HG02840 (cell line): ENCODE measurements at regions not wholly inside any gene's neighbourhood (a gene's known extent, or its start where the extent isn't known, plus 50 kb on each side); places are given as distances from the start of the nearest gene placed in this dataset.

Source experiments
- ATAC-seq: cut with Tn5 transposase; IDR thresholded peaks from one replicate; pipeline ENCODE4 v1.9.1; 2021; ENCODE audit warnings: mild to moderate bottlenecking, moderate library complexity, moderate number of reproducible peaks; ENCODE audit not compliant: unreplicated experiment, low FRiP score

DNA sequence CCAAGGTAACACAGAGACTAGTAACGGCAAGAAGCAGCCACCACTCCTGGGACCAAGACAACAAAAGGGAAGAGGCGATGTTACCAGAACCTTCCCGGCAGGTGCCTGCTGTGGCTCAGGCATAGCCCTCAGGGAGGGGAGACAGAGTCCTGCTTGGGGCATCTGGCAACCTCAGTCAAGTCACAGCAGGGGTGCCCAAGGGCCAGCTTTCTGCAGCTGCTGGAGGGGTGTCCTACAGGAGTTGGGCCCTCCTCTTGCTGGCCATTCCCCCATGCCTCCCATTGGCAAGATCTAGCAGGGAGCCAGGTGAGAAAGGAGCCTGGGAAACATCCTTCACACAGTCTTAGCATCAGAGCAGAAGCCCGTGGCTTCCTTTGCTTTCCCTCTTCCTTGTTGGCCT is 197.3 kb upstream of the IL12A start:
- ATAC-seq: no peak

DNA sequence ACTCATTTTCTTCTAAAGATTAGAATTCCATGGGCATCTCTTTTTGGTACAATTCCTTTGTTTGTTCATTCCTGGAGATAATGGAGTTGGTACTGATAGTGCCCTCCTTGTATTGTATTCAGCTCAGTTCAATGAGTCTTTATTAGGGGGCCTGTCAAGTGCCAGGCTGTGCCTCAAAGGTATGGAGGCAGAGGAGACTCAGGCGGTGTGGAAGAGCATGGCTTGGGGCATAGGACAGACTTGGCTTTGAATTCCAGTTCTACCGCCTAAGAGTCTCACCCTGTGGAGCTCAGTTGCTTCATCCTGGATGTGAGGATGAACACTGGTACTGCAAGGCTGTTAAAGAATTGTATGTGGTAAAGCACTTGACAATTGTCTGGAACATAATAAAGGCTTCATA is 196.6 kb upstream of the IL12A start:
- no peak for ATAC-seq

DNA sequence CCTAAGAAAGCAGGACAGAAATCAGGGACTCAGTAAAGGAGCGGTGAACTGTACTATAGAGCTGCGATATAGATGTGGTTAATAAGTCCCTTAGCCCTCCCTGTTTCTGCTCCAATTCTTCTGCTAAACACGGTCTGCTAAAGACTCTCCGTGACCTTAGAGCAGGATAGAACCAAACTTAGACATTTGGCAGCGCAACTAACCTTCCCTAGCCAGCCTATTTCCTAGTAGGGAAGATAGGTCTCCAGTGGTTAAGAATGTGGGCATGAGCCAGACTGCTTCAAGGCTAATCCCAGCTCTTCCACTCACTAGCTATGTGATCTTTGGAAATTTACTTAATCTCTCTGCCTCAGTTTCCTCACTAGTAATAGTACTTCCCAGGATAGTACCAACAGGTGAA is 193.6 kb upstream of the IL12A start:
- no peak for ATAC-seq

DNA sequence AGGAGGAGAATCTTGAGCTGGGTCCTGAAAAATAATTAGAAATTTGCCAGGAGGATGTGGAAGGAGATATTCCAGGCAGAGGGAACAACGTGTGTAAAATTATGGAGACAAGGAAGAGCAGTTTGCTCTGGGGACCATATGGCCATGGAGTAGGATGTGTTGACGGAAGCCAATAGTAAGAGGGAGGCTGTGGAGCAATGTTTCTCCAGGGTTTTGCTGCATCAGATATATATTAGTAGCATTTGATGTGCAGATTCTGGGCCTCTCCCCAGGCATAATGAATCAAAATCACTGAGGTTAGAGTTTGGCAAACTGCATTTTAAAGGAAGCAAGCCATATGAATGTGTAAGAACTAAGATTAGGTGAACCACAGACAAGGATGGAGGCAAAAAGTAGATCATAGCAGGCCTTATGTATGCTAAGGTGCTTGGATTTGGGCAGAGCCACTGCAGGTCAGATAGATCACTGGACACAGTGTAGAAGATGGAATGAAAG is 192.9 kb upstream of the IL12A start:
- ATAC-seq: no peak

DNA sequence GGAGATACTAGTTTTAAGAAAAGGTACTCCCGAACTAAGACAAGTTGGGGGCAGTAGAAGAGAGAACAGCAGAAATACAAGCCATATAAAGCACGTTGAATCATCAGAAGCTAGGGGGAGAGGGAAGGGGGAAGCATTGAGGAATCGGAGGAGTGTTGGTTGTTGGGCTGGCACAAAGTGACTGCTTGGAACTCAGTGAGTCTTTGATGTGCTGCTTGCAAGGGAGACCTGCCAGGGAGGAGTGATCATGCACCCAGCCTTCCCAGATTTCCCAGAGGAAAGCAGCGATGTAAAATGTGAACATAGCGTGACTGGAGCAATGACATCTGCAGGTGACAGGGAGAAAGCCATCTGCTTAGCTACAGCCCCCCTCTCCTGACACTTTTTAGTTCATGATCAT is 192.4 kb upstream of the IL12A start:
- ATAC-seq: no peak

DNA sequence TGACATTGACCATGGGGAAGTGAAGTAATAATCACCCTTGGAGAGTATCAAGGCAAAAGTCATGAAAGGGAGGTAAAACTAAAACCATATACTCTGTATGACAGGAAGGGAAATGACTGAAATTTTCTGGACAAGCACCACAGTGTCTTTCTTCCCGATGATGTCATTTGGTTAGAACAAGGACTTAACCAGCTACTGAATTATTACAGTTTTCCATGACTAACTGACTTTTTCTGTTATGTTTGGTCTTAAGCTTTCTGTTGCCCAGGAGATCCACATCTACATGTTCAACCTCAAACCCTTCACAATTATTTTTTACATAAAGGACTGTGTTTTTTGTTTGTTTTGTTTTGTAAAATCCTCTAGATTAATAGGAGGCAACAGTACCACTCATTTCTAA is 191.9 kb upstream of the IL12A start:
- no peak for ATAC-seq

DNA sequence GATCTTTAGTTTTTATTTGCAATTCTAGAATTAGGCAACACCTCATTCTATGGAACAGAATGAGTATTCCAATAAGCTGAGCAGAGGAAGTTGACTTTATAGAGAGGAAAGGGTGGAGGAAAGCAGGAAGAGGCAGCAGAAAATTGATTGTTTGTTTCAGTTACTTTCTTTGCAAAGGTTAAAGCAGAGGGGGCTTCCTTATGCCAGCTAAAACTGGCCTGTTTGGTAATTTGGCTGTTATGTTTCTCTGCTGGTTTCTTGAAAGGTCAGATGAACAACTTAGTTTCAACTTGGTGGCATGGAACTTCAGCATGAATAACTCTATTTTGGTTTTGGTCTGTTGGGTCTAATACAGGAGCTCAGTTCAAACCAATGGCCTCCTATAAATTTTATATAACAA is 190.9 kb upstream of the IL12A start:
- ATAC-seq: no peak

DNA sequence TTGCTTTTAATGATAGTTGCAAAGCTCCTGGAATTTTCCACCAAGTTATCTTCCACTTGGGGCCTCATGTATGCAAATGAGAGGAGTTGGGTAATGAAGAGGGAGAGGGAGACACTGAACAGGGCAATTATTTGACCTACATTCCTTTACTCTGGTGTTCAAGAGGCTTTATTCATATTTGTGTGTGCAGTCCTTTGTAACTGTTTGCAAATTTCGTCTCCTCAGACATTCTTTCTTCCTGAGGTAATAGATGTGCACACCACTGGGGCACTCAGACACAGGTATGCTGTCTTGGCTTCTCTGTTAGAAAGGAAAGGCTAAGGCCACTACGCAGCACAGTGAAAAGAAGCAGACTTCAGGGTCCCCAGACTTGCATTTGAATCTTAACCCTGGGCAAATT is 189.7 kb upstream of the IL12A start:
- ATAC-seq: no peak

DNA sequence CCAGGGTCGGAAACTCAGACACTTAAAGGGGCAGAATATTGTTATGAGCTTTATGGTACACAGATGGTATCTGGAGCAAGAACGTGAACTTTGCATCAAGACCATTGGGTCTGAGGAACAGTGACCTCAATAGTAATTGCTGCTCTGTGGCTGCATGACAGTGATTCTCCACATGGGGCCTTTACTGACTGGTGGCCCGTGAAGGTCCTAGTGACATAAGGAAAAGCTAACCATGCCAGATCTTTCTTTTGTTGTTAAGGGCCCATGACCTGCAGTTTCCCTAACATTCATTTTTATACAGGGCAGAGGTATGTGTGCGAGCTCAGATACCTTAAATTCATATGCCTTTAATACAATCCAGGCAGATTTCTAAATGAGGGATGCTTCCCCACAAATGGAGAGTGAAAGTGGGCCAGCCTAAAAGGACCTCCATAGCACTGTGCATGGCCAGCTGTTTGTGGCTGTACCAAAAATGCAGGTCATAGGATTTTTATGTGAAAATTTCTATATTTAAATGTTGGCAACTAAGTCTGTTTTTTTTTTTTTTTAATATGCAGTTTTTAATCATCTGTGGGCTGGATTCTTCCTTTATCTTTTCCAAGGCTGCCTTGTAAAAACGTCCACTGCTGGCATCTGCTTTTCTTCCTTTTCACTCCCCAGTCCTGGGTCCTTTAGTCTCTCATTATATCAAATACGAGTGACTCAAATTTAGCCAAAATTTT is 188.0 kb upstream of the IL12A start:
- no peak for ATAC-seq

DNA sequence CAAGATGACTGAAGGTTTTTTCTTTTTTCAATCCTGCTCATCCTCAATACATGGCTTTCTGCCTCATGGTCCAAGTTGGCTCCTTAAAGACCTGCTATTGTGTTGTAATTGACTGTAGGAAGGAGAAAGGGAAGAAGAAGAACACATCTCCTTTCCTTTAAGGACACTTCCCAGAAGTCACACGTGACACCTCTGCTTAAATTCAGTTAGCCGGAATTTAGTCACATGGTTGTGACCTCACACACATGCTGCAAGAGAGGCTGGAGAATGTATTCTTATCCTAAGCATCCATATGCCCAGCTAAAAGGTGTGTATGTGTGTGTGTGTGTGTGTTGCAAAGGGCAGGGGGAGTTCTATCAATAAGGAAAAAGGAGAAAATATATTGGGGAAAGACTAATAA is 185.8 kb upstream of the IL12A start:
- no peak for ATAC-seq

DNA sequence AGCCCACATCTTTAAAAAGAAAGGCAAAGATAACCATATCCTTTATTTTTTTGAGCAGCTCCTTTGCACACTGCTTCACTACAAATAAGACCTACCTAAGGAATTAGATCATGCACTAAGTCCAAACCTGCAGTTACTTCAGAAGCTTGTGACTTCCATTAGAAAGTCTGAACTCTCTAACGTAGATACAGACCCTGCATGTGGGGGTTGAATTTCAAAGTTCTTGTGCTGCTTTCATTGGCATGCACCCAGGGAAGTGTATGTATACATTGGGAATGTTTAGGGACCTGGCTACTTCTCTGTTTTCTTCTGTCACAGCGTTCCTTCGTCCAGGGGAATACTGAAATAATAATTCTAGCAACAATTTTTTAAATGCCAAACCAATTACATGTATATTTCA is 185.2 kb upstream of the IL12A start:
- no peak for ATAC-seq

DNA sequence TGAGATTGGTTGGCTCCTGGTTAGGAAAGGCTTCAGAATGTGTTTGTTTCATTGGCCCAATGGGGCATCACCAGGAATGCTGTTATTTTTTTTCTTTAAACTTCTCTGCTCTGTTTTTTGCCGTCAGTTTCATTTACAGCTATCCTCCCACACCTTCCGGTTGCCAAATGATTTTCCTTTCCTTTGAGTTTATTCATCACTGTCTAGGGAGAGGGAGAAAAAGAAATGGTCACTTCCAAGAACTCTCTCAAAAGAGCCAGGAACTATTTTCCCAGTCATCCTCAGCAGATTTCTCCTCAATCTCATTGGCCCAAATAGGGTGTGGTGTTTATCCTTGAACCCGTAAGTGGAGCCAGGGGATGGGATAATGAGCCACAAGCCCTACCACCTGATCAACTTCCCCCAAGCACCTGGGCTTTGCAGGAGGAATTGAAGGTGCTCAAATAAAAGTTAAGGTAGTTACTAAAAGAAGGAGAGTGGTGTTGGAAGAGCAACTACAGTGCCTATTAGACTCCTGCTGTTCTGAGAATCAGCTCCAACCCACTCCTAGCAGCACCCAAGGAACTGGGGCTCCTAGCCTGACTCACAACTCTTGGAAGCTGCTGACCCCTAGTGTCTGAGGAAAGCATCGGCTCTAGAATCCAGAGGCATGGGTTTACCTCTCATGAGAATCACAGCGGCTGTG is 183.8 kb upstream of the IL12A start:
- ATAC-seq: peak; percentile 89

DNA sequence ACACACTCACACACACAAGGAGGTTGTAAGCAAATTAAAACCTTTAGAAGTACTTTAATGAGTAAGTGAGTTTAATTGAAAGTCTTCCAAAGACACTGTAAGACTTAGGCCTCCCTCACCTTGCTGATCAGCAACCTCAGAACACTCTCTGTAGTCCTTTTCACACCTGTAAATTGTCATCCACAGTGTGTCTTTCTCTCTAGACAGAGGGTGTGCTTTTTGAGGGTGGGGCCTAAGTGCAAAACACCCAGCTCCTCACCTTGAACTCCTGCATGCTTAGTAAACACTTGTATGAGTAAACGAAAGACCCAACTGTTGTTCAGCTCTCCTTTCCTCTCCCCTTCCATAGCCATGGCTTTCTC is 183.2 kb upstream of the IL12A start:
- no peak for ATAC-seq

DNA sequence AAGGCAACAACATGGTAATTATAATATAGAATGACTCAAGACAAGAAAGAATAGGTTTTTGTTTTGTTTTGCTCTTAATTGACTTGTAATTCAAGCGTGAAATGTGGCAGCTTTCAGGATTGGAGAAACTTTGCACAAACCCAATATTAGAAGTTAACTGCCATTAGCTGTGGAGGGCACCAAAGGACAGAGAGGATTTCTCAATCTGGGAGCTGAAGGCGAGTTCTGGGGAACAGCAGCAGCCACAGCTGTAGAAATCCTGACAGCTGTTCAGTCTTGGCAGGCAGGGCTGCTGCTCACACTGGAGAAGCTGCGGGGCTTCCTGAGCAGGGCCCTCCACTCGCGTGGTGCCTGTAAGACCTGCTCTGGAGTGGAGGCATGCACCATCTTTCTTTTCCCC is 182.2 kb upstream of the IL12A start:
- no peak for ATAC-seq

DNA sequence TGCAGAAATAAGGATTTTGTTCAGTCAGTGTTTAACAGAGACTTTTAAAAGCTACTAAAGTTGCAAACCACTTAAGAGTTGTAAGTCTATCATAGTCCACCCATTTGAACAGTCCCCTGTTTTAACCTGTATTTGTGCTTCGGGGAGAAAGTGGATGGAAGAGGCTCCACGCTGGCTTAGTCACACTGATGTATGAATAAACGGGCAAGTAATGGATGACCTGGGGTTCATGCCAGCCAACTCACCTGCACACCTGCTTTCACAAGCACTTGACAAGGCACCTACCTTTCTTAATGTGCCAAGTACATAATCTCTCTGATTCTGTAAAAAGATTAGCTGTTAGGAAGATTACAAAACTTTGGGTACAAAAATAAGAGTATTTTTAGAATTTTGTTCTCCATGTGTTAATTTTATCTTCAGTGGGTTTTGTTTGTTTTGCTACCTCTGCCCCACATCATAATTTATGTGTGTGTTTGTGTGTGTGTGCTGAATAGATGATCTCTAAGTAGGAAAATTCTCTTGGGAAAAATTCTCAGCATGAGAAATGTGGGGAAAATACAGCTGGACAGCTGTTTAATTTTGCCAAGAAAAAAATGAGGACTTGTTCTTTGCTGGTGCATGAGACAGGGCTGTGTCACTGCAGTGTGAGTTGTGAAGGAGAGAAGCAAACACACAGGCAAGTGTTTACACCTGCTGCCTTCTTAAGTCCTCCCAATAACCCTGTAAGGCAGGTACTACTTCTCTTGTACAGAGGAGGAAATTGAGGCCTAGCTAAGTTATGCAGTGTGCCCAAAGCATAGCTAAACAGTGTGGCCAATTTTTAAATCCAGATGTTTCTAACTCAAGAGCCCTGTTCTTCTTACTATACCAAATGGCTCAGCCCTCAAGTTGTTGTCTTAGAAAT is 181.2 kb upstream of the IL12A start:
- no peak for ATAC-seq

DNA sequence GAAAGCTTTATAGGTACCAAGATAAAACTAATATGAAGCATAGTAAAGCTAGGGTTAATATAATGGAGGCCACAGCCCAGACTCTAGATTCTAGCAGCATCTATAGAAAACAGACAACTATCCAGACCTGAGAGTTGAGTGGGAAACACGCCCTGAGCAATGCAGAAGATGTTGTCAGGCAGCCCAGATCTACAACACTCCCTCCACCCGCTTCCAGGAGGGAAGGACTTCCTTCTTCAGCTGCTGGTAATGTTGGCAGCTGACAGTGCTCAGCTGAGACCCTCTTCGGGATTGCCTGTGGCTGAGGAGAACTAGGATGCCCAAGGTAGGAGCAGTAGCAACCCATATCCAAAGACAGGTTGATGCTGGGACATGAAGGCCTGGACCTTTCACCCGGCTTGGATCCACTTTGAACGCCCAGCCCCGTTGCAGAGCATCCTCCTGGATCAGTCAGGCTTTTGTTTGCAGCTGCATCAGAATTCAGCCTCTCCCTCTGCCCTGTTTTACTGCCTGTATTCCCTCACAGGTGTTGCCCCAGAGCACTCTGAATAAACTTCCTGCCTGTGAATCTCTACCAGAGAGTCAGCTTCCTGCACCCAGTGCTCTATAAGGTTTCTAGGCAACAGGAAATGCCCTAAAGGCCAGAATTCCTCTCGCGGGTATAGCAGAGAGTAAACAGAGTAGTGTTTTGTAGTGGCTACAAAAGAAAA is 174.7 kb upstream of the IL12A start:
- no peak for ATAC-seq

DNA sequence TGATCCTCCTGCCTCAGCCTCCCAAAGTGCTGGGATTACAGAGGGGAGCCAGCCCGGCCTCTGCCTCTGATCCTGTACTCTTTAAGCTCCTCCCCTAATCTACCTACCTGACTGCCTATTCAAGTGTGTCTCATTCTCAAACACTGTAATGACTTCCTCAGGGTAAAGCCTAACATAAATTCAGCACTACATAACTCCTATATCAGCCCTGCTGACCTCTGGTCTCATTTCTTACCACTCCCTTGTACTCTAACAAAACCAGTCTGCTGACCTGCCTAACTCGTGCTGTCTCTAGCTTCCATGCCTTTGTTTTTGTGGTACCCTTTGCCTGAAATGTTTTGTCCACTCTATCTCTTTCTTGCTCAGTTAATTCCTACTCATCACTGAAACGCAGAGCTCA is 172.1 kb upstream of the IL12A start:
- ATAC-seq: no peak

DNA sequence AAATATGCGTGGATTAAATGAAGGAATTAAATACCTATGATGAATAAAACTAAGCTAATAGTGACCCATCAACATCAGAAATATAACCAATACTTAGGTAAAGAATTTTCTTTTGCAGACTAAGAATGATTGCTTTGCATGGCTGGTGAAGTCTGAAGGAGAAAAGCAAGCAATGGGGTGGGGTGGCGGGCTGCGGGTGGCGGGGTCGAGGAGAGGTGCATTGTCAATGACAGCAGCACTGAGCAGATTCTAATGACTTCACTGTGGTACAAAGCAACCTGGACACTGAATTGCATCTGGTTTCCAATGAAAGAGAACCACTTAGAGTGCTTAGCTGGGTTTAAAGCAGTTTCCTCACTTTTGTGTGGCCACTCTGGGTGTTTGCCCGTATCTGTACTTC is 171.5 kb upstream of the IL12A start:
- no peak for ATAC-seq

DNA sequence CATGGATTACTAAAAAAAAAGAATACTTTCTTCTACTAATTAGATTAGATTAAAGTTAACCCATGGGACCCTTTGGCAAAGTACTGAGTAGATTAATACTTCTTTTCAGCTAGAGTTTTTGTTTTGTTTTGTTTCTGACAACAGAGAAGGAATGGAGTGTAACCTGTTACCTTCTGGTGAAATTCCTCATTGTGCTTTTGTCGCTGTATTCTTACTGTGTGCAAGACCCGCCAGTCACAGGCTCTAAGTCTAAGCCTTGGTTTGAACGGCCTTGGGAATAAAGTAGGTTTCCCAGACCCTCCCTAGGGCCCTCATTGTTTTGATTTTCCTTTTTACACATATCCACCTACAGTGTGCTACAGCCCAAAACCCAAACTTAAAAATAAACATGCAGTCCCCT is 171.1 kb upstream of the IL12A start:
- no peak for ATAC-seq

DNA sequence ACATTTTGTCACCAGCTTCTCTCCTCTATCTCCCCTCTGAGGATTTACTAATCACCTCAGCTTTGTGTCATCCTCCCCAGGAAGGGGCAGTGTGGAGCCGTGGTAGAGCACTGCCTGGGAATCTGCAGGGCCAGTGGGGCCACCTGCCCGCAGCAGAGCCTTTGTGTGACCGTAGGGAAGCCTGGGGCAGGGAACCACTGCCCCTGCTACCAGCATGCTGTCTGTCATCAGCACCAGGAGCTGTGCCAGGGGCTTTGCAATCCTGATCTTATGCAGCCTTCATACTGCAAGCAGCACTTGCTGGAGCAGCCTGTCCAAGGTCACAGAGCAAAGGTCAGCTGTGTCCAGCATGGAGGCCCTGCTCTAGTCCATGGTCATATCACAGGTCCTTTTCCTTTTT is 170.2 kb upstream of the IL12A start:
- ATAC-seq: no peak

DNA sequence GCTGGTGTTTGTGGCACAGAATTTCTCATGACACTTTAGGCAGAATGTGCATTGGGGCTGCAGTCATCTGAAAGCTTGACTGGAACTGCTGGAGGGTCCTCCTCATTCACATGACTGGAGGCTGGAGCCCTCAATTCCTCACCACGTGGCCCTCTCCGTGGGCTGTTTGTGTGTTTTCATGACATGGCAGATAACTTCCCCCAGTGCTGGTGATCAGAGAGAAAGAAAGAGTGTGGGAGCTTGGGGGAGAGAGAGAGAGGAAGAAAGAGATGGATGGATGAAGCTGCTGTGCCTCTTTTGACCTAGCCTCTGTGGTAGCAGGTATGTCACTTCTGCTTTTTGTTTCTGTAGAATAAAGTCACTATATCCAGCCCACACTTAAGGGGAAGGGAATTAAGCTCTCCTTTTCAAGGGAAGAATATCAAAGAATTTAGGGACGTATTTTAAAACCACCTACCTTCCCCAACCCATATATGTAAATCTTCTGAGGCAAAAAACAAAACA is 169.6 kb upstream of the IL12A start:
- no peak for ATAC-seq
